HG02938 (cell line): ENCODE measurements at regions not wholly inside any gene's neighbourhood (a gene's known extent, or its start where the extent isn't known, plus 50 kb on each side); places are given as distances from the start of the nearest gene placed in this dataset.
A peak's percentile ranks its signal among the peaks of the same experiment; 100 is the strongest.

ENCODE experiments used
- ATAC-seq: cut with Tn5 transposase; IDR thresholded peaks from one replicate; pipeline ENCODE4 v1.9.1; 2021; ENCODE audit warnings: mild to moderate bottlenecking, moderate library complexity; ENCODE audit not compliant: unreplicated experiment

- ATAC-seq = no peak
These were observed 107.5 kb downstream of the CYSLTR2 start for GRCh38 chr13:48761256-48761655.

- peak; percentile 92 for ATAC-seq
These were observed 115.5 kb downstream of the CYSLTR2 start for GRCh38 chr13:48769107-48769704.

GRCh38 chr13:48770372-48770771 lies 116.6 kb downstream of the CYSLTR2 start:
- no peak for ATAC-seq

GRCh38 chr13:48772908-48773307 lies 119.2 kb downstream of the CYSLTR2 start:
- no peak for ATAC-seq

GRCh38 chr13:48773531-48774275 lies 120.0 kb downstream of the CYSLTR2 start:
- no peak for ATAC-seq

- ATAC-seq = no peak
These were observed 121.6 kb downstream of the CYSLTR2 start for GRCh38 chr13:48775285-48775684.

- ATAC-seq = no peak
These were observed 122.1 kb downstream of the CYSLTR2 start for GRCh38 chr13:48775804-48776203.

GRCh38 chr13:48776401-48776800 lies 122.7 kb downstream of the CYSLTR2 start:
- ATAC-seq = no peak

- no peak for ATAC-seq
These were observed 124.9 kb downstream of the CYSLTR2 start for GRCh38 chr13:48778610-48779009.

GRCh38 chr13:48780713-48781341 lies 127.1 kb downstream of the CYSLTR2 start:
- ATAC-seq = no peak

GRCh38 chr13:48782429-48782840 lies 128.7 kb downstream of the CYSLTR2 start:
- ATAC-seq = no peak

GRCh38 chr13:48783181-48783630 lies 129.5 kb downstream of the CYSLTR2 start:
- ATAC-seq = no peak

- ATAC-seq = no peak
These were observed 130.0 kb downstream of the CYSLTR2 start for GRCh38 chr13:48783695-48784230.

GRCh38 chr13:48784916-48785548 lies 131.3 kb downstream of the CYSLTR2 start:
- ATAC-seq = no peak

GRCh38 chr13:48790199-48790598 lies 136.5 kb downstream of the CYSLTR2 start:
- ATAC-seq = no peak

GRCh38 chr13:48790966-48791365 lies 137.2 kb downstream of the CYSLTR2 start:
- no peak for ATAC-seq

GRCh38 chr13:48797127-48797526 lies 143.4 kb downstream of the CYSLTR2 start:
- ATAC-seq = no peak

- no peak for ATAC-seq
These were observed 144.0 kb downstream of the CYSLTR2 start for GRCh38 chr13:48797761-48798160.

GRCh38 chr13:48798180-48798579 lies 144.5 kb downstream of the CYSLTR2 start:
- ATAC-seq = no peak

- no peak for ATAC-seq
These were observed 147.5 kb downstream of the CYSLTR2 start for GRCh38 chr13:48801255-48801654.
